IPS DF 6.9 (cell line): ENCODE measurements at regions not wholly inside any gene's neighbourhood (a gene's known extent, or its start where the extent isn't known, plus 50 kb on each side); places are given as distances from the start of the nearest gene placed in this dataset.

Experiments
- DNase-seq: peaks from one replicate; pipeline ENCODE4 v3.0.0-alpha.2; 2013; ENCODE audit warnings: low read depth, low spot score
- H3K27ac ChIP-seq: one replicate; pipeline ENCODE4 v1.5.1; 2013; ENCODE audit warnings: low read length, control low read depth
- H3K27me3 ChIP-seq: 2 replicates; pipeline ENCODE4 v1.6.1; 2013; ENCODE audit warnings: mild to moderate bottlenecking, low read length; ENCODE audit not compliant: control insufficient read depth, insufficient read depth
- H3K36me3 ChIP-seq: 2 replicates; pipeline ENCODE4 v1.6.1; 2013; ENCODE audit warnings: low read length; ENCODE audit not compliant: control insufficient read depth, insufficient read depth
- H3K4me1 ChIP-seq: 2 replicates; pipeline ENCODE4 v1.6.1; 2013; ENCODE audit warnings: low read length; ENCODE audit not compliant: control insufficient read depth, insufficient read depth
- H3K4me3 ChIP-seq: 2 replicates; pipeline ENCODE4 v1.5.1; 2013; ENCODE audit warnings: mild to moderate bottlenecking, low read length
- H3K9me3 ChIP-seq: 2 replicates; pipeline ENCODE4 v1.6.1; 2013; ENCODE audit warnings: low read length, inconsistent platforms; ENCODE audit not compliant: control insufficient read depth, insufficient read depth
- WGBS: extraction: QIAGEN DNeasy Blood & Tissue Kit; methylation state at CpG from one replicate; pipeline ENCODE4 v1.1.7; 2013; ENCODE audit warnings: mixed read lengths, missing lambda C conversion rate; ENCODE audit not compliant: insufficient read length, insufficient coverage; 5-methylcytosine and 5-hydroxymethylcytosine counted together

DNA sequence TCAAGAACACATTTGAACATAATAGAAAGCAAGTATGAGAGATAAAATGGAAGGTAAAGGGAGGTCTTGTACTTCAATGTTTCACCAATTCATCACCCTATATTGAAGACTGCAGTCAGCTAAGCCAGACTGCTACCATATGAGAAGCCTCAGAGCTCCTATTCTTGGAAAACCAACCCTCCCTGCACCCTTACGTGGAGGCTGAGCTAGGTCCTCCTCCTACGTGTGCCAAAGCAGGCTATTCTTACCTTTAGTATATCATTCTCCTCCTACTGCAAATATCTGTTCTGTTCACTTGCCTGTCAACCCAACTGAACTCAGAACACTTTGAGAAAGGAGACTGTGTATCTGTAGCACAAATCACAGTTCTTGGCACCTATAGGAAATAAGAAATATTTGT lies 255.8 kb upstream of the HNRNPA3 start:
- H3K4me3 ChIP-seq = no peak overlapping the region
- no CpG with 5 or more reads among the region's 2 CpGs for WGBS
- DNase-seq = no peak

DNA sequence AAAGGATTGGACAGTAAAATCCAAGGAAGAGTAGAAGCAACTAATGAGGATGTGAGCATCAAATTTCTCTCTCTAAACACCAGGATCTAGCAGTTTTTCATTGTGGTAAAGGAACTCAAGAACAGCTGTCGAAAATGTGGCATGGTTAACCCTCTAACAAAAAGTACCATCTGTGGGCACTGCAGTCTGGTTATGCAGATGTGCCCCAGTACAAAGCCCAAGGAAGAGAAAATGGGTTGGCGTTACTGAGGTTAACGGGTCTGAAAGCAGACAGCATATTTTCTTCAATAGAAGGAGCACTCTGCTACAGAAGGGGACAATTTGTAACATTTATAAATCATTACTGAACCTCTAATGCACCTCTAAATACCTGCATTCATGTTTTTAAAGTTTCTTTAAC lies 253.0 kb upstream of the HNRNPA3 start:
- DNase-seq = no peak
- no peaks in the 10 kb centered on the region for H3K36me3 ChIP-seq
- no peaks in the 10 kb centered on the region for H3K27me3 ChIP-seq
- no peaks in the 10 kb centered on the region for H3K9me3 ChIP-seq
- H3K4me1 ChIP-seq = no peaks in the 10 kb centered on the region
- WGBS = no CpG with 5 or more reads among the region's 3 CpGs
- no peak overlapping the region for H3K27ac ChIP-seq
- H3K4me3 ChIP-seq = no peak overlapping the region

More for the DNA sequence above, 255.8 kb upstream of the HNRNPA3 start:
- H3K27me3 ChIP-seq = no peaks in the 10 kb centered on the region
- H3K9me3 ChIP-seq = no peaks in the 10 kb centered on the region
- H3K36me3 ChIP-seq = no peaks in the 10 kb centered on the region
- no peaks in the 10 kb centered on the region for H3K4me1 ChIP-seq
- H3K27ac ChIP-seq = no peak overlapping the region

GRCh38 chr2:176960061-176960460 lies 252.5 kb upstream of the HNRNPA3 start:
- Histone ChIP-seq H3K4me3 (no peak overlapping the region), H3K27ac (no peak overlapping the region), H3K9me3 (no peaks in the 10 kb centered on the region), H3K27me3 (no peaks in the 10 kb centered on the region), H3K4me1 (no peaks in the 10 kb centered on the region), H3K36me3 (no peaks in the 10 kb centered on the region)
- no CpG with 5 or more reads among the region's 2 CpGs for WGBS
- DNase-seq = no peak

DNA sequence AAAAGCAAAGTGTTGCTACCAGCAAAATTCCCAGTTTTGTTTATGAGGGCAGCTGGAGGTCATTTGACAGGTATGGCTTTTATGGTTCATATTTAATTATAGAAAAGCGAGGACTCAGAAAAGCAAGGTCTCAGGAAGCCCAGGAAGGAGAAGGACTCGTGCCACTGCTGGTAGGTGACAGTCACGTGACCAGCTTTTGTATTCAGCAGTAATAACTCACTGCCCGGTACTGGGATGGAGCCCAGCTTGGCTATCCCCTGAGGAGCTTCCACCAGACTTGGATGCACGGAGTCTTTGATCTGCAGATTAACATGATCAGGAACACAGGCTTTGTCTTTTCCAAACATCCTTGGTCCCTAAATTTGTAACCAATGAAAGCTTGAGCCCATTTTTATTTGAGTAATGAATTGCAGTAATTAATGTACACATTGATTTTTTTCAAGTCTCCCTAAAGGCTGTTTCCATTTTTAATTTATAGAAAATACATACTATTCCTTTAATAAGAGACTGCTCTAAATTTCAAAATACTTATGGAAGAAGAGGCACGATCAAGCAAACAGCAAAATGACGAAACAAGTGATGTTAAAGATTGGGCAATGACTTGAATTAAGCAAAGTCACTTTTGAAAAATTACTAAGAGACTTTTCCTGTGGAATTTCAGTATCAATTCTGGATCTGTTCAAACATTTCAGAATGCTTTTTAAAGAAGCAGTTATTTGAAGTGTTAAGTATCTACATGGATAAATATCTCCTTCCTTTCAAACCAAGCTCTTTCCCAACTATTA lies 251.7 kb upstream of the HNRNPA3 start:
- WGBS = no CpG with 5 or more reads among the region's 7 CpGs

GRCh38 chr2:176961775-176962619 lies 250.6 kb upstream of the HNRNPA3 start:
- WGBS = no CpG with 5 or more reads among the region's 11 CpGs
- H3K4me1 ChIP-seq = no peaks in the 10 kb centered on the region
- no peaks in the 10 kb centered on the region for H3K27me3 ChIP-seq
- H3K36me3 ChIP-seq = no peaks in the 10 kb centered on the region
- H3K27ac ChIP-seq = no peak overlapping the region
- H3K9me3 ChIP-seq = no peaks in the 10 kb centered on the region
- no peak for DNase-seq
- no peak overlapping the region for H3K4me3 ChIP-seq

More for the DNA sequence above, 251.7 kb upstream of the HNRNPA3 start:
- no peaks in the 10 kb centered on the region for H3K9me3 ChIP-seq
- no peak overlapping the region for H3K27ac ChIP-seq
- H3K36me3 ChIP-seq = no peaks in the 10 kb centered on the region
- no peak overlapping the region for H3K4me3 ChIP-seq
- DNase-seq = no peak
- no peaks in the 10 kb centered on the region for H3K4me1 ChIP-seq
- no peaks in the 10 kb centered on the region for H3K27me3 ChIP-seq

DNA sequence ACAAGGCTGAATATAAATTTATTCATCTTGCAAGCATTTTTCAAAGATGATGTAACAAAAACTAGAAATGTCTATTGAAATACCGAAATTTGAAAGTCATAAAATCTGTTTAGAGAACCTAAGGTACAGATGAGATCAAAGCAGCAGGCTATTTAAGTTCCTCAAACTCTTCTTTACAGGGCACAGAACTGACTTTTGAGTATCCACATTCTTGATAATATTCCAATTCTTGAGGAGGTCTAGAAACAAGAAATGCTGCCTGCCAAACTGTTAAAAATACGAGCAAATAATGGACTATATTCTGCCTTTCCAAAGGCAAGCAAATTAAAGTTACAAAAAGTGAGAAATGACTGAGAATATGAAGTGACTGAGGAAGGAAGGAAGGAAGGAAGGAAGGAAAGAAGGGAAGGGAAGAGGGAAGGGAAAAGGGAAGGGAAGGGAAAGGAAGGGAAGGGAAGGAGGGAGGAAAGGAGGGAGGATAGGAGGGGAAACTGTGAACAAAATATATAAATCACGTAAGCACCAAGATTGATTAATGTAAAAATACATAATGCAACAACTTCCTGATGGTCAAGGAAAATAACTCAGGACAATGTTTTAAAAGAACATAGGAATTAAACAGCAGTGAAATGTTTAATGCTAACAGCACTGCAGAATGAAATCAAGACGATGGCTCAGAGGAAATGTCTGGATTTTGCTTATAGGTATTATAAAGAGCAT lies 248.9 kb upstream of the HNRNPA3 start:
- Histone ChIP-seq H3K4me3 (no peak overlapping the region), H3K27me3 (no peaks in the 10 kb centered on the region)
- no CpG with 5 or more reads among the region's 4 CpGs for WGBS

DNA sequence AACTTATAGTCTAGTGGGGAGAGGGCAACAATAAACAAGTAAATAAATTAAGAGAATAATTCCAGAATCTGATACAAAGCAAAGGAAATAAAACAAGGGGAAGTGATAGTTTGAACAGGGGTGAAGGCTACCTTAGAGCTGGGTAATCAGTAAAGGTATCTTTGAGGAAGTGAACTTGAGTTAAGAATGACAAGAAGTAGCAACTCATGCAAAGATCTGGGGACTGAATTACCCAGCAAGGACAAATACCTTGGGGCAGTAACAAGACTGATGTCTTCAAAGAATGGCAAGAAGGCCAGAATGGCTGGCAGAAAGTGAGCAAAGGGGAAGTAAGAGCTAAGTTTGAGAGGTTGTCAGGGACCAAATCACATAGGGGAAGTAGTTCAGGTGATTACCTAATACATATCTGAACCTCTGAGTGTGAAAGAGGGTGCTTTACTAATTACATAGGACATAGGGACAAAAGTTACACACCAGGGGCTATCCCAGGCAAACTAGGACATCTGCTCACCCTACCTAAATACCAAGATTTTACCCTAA lies 244.6 kb upstream of the HNRNPA3 start:
- no peak for DNase-seq
- H3K27me3 ChIP-seq = no peaks in the 10 kb centered on the region
- H3K36me3 ChIP-seq = no peaks in the 10 kb centered on the region
- no peaks in the 10 kb centered on the region for H3K9me3 ChIP-seq
- H3K27ac ChIP-seq = no peak overlapping the region
- H3K4me1 ChIP-seq = no peaks in the 10 kb centered on the region
- no peak overlapping the region for H3K4me3 ChIP-seq

More for the DNA sequence above, 248.9 kb upstream of the HNRNPA3 start:
- H3K27ac ChIP-seq = no peak overlapping the region
- H3K4me1 ChIP-seq = no peaks in the 10 kb centered on the region
- H3K36me3 ChIP-seq = no peaks in the 10 kb centered on the region
- no peaks in the 10 kb centered on the region for H3K9me3 ChIP-seq
- no peak for DNase-seq

- Histone ChIP-seq H3K36me3 (no peaks in the 10 kb centered on the region), H3K4me1 (no peaks in the 10 kb centered on the region), H3K9me3 (no peaks in the 10 kb centered on the region), H3K27ac (no peak overlapping the region), H3K27me3 (no peaks in the 10 kb centered on the region), H3K4me3 (no peak overlapping the region)
- no CpG with 5 or more reads among the region's 2 CpGs for WGBS
- DNase-seq = no peak
Measured at GRCh38 chr2:176969642-176970359, 242.8 kb upstream of the HNRNPA3 start.

DNA sequence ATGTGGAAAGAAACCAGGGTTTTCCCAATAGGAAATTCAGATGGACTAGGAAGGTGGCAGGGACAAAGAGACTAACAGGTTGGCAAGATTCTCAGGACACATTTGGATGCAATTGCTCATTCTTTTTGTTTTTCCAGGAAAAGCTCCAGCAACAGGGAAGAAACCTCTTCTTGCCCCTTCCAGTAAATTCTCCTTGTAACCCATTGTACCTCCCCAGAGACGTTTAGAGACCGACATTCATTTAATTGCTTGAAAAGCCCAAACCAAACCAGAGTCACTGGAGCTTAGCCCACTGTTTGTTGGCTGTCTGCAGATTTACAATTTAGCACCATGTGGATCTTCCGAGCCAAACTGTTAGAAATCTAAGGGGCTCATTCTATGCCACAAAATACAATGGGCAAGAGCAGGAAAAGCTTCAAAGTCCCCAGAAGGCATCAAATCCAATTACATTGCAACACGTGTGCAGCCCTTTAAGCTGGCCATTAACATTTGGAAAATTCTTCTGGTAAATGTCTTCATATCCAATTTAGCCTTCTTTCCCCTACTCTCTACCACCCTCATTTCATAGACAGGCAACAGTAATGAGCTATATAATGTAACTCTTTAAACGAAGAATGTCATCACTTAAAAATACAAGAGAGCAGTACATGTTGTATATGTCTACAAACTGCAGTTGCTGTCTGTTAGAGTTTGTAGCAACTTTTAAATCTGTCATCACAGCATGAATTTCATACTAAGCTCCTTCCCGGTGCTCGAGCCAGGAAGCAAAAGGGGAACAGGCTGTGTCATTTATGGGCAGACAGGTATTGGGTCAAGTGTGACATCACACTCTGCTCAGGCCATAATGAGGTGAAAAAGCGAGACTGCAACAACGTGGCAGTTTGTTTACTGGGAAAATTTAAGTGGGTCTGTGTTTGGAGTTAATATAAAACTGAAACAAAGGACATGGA lies 235.6 kb upstream of the HNRNPA3 start:
- no peaks in the 10 kb centered on the region for H3K9me3 ChIP-seq
- H3K4me1 ChIP-seq = no peaks in the 10 kb centered on the region
- H3K4me3 ChIP-seq = no peak overlapping the region
- WGBS = no CpG with 5 or more reads among the region's 9 CpGs
- no peaks in the 10 kb centered on the region for H3K27me3 ChIP-seq
- H3K36me3 ChIP-seq = no peaks in the 10 kb centered on the region
- DNase-seq = no peak
- no peak overlapping the region for H3K27ac ChIP-seq
